Tibial nerve (tissue), 3 donors: ENCODE measurements at regions not wholly inside any gene's neighbourhood (a gene's known extent, or its start where the extent isn't known, plus 50 kb on each side); places are given as distances from the start of the nearest gene placed in this dataset.

Experiments
- POLR2A ChIP-seq, 2 donors: fragments of 450-650 bp; IDR thresholded peaks; one replicate each; pipeline ENCODE4 v1.6.1; 2017; ENCODE audit warnings: antibody characterized with exemption in 2 of 2, mild to moderate bottlenecking in 2 of 2, moderate library complexity in 2 of 2
- TF ChIP-seq, protein P1 (sequence below), 5 experiments: fragments of 200-600 bp in 3 of 5; fragments of 450-650 bp in 2 of 5; sonication (generic) in 3 of 5; IDR thresholded peaks; one replicate each; pipeline ENCODE4 v1.5.1; 2016 to 2019; ENCODE audit warnings: antibody characterized with exemption in 5 of 5, mild to moderate bottlenecking in 3 of 5, moderate library complexity in 2 of 5

DNA sequence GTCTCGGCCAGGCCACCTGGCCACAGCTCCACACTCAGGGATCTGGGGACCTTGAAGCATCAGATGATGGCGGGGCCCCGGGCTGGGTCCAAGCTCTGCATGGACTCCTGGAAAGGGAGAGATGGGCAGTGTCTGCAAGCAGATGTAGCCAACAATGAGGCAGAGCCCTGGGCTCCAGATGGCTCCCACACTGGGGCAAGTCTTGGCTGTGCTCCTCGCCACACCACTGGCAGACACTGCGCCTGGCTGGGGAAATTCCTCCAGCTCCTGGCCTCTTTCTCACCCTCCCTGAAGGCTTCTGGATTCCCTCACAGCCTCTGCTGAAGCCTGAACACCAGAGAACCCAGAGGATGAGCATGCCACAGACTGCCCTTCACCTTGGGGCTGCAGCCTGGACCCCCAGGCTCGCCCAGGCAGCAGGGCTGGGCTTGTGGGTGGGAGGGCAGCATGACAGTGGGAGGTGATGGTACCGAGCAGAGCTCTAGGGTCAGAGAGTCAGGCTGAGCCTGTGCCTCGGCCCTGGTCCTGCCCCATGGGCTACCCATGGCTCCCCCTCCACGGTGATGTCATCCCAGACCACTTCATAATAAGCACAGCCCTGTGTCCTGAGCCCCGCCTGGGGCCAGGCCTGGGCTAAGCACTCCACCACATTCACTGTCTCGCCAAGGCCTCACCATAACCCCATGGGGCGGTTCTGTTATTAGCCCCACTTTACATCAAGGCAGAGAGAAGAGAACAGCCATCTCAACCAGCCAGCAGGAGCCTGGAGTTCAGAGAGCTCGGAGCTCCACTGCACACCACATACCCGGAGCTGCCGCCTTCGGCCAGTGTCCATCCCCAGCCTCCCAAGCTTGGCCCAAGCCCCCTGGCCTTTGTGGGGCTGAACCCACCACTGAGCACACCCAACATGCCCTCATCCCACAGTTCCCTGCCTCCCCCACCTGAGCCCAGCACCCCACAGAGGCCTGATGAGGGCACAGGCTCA is 62.2 kb upstream of the ADAMTS2 start:
- TF ChIP-seq, protein P1, sequence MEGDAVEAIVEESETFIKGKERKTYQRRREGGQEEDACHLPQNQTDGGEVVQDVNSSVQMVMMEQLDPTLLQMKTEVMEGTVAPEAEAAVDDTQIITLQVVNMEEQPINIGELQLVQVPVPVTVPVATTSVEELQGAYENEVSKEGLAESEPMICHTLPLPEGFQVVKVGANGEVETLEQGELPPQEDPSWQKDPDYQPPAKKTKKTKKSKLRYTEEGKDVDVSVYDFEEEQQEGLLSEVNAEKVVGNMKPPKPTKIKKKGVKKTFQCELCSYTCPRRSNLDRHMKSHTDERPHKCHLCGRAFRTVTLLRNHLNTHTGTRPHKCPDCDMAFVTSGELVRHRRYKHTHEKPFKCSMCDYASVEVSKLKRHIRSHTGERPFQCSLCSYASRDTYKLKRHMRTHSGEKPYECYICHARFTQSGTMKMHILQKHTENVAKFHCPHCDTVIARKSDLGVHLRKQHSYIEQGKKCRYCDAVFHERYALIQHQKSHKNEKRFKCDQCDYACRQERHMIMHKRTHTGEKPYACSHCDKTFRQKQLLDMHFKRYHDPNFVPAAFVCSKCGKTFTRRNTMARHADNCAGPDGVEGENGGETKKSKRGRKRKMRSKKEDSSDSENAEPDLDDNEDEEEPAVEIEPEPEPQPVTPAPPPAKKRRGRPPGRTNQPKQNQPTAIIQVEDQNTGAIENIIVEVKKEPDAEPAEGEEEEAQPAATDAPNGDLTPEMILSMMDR (IDR thresholded peaks at IDR 0.05), result no peak
- no peak for TF ChIP-seq POLR2A (IDR thresholded peaks at IDR 0.05)
